ENCODE measurements at regions not wholly inside any gene's neighbourhood (a gene's known extent, or its start where the extent isn't known, plus 50 kb on each side); places are given as distances from the start of the nearest gene placed in this dataset.

GRCh38 chr15:96997538-96997937, 667.0 kb downstream of the NR2F2 start:
- BruUV-seq (replicated peaks): no TSS peak
- no peak overlapping the region for H2AFZ ChIP-seq (ENCODE audit: low read depth, low read length)
- no peak for FAIRE-seq

More at GRCh38 chr15:96997538-96997937, 667.0 kb downstream of the NR2F2 start:
- CTCF ChIA-PET (ENCODE audit: low intra/inter-chr PET ratio): no interaction called here
- no peak for ATAC-seq
- TF ChIP-seq NONO (IDR thresholded peaks at IDR 0.05; ENCODE audit: low read depth in 2 of 2, low read length in 1 of 2) (no peak), POLR2G (IDR thresholded peaks at IDR 0.05; ENCODE audit: low read depth, low read length) (no peak), GABPB1 (CRISPR knock-in tag; IDR thresholded peaks at IDR 0.05) (no peak), ZNF518B (CRISPR knock-in tag; IDR thresholded peaks at IDR 0.05) (no peak), DNMT1 (IDR thresholded peaks at IDR 0.05) (no peak), PATZ1 (CRISPR knock-in tag; IDR thresholded peaks at IDR 0.05; ENCODE audit: borderline replicate concordance) (no peak), DDX20 (tag; IDR thresholded peaks at IDR 0.05; ENCODE audit: low read depth) (no peak), ZKSCAN3 (CRISPR knock-in tag; IDR thresholded peaks at IDR 0.05) (no peak), SRSF7 (optimal IDR thresholded peaks at IDR 0.05; ENCODE audit: low read depth, low read length) (no peak)
- no peaks in the 10 kb centered on the region for H3K9me1 ChIP-seq (ENCODE audit: control insufficient read depth, insufficient read depth, low read length)
- H3K4me3 ChIP-seq: no peak overlapping the region
- H3K4me1 ChIP-seq (replicated peaks in 1 of 2; ENCODE audit: control insufficient read depth in 2 of 2, insufficient read depth in 2 of 2, low read length in 2 of 2): no peaks in the 10 kb centered on the region
- no peaks in the 10 kb centered on the region for H3K79me2 ChIP-seq (ENCODE audit: control insufficient read depth, insufficient read depth, low read length)
- H3K27me3 ChIP-seq (ENCODE audit: control insufficient read depth in 2 of 2, insufficient read depth in 2 of 2, low read length in 2 of 2): no peaks in the 10 kb centered on the region
- no peak for DNase-seq (ENCODE audit: extremely low read depth in 1 of 4, low spot score in 3 of 4)
- WGBS (ENCODE audit: insufficient coverage, low coverage, missing lambda C conversion rate): 0% methylated on average over 3 of the region's 3 CpGs
- H3K4me2 ChIP-seq (ENCODE audit: insufficient read depth, low read length): no peak overlapping the region
- in situ Hi-C loops (cut with MboI) (no loop called here), intact Hi-C loops (cut with micrococcal nuclease) (no loop called here)
- POLR2A ChIA-PET: no interaction called here
- no peaks in the 10 kb centered on the region for H3K36me3 ChIP-seq (ENCODE audit: control insufficient read depth, insufficient read depth, low read length)
- no peak overlapping the region for H3K27ac ChIP-seq (ENCODE audit: extremely low read depth, low read depth, low read length)
- H4K20me1 ChIP-seq (replicated peaks; ENCODE audit: control insufficient read depth, insufficient read depth, low read length): no peaks in the 10 kb centered on the region
- no peaks in the 10 kb centered on the region for H3K9me3 ChIP-seq (replicated peaks; ENCODE audit: control insufficient read depth, insufficient read depth, low read depth, low read length)
- no peak overlapping the region for H3K9ac ChIP-seq (ENCODE audit: insufficient read depth in 1 of 2, low read depth in 2 of 2, low read length in 2 of 2)

All from K562 (cell line).